AG04449 (cell line): ENCODE measurements at regions not wholly inside any gene's neighbourhood (a gene's known extent, or its start where the extent isn't known, plus 50 kb on each side); places are given as distances from the start of the nearest gene placed in this dataset.

Experiments used
- CTCF ChIA-PET: fragments of 350-600 bp; formaldehyde crosslinking; extraction: SDS; loops from one replicate; lab custom pipeline; 2021; ENCODE audit warnings: antibody characterized with exemption; lab: Yijun Ruan, JAX
- POLR2A ChIA-PET: fragments of 400-600, 350-600 bp; formaldehyde crosslinking; extraction: SDS; loops from one replicate; lab custom pipeline; 2020; ENCODE audit warnings: antibody characterized with exemption, inconsistent platforms; lab: Yijun Ruan, JAX
- DNase-seq: peaks from one replicate; pipeline ENCODE4 v3.0.0-alpha.2; 2010; ENCODE audit warnings: low read depth, low spot score
- H3K4me3 ChIP-seq: 2 replicates; pipeline ENCODE4 v1.5.1; 2011; ENCODE audit warnings: low read depth, mild to moderate bottlenecking, control low read depth, low read length
- TF ChIP-seq, protein P1 (sequence below): IDR thresholded peaks from one replicate; pipeline ENCODE4 v1.5.1; 2011; ENCODE audit warnings: mild to moderate bottlenecking, moderate library complexity, low read length, control low read depth, inconsistent platforms; ENCODE audit not compliant: insufficient read depth; ENCODE audit errors: missing control alignments

DNA sequence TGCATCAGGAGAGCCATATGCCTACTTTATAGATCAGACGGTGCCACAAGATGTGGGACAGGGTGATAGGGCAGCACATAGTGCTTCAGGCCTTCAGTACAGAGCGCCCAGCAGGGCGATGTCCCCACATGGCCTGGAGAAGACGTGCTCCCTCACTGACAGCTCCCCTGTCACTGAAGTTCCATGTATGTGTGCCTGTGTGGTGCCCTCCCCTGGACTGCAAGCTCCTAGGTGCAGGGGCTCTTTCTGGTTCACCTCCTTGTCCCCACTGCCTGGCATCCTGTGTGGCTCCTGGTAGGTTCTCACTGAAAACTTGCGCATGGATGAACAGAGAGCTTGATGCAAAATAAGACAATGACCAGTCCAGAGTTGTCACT is 233.1 kb downstream of the GADD45G start:
- TF ChIP-seq, protein P1, sequence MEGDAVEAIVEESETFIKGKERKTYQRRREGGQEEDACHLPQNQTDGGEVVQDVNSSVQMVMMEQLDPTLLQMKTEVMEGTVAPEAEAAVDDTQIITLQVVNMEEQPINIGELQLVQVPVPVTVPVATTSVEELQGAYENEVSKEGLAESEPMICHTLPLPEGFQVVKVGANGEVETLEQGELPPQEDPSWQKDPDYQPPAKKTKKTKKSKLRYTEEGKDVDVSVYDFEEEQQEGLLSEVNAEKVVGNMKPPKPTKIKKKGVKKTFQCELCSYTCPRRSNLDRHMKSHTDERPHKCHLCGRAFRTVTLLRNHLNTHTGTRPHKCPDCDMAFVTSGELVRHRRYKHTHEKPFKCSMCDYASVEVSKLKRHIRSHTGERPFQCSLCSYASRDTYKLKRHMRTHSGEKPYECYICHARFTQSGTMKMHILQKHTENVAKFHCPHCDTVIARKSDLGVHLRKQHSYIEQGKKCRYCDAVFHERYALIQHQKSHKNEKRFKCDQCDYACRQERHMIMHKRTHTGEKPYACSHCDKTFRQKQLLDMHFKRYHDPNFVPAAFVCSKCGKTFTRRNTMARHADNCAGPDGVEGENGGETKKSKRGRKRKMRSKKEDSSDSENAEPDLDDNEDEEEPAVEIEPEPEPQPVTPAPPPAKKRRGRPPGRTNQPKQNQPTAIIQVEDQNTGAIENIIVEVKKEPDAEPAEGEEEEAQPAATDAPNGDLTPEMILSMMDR: no peak
- ChIA-PET CTCF (no interaction called here), POLR2A (no interaction called here)
- no peak for DNase-seq
- no peak overlapping the region for H3K4me3 ChIP-seq

DNA sequence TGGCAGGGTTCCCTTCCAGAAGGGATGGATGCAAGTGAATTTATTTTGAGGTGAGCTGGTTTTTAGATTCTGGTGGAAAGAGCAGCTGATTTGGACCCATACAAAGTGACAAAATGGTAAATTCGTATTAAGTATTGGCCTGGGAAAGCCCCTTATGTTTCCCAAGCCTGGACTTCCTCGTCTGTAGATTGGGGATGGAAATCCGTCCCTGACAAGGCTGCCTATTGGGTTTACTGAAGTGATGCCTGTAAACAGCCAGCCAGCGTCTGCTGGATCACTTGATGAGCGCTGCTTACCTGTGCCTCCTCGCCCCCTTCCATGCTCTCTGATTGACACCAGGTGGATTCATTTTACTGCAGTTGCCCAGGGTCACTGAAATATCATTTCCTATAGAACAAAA is 233.8 kb downstream of the GADD45G start:
- no peak overlapping the region for H3K4me3 ChIP-seq
- DNase-seq: no peak
- TF ChIP-seq, protein P1: no peak
- CTCF ChIA-PET: no interaction called here
- POLR2A ChIA-PET: no interaction called here

DNA sequence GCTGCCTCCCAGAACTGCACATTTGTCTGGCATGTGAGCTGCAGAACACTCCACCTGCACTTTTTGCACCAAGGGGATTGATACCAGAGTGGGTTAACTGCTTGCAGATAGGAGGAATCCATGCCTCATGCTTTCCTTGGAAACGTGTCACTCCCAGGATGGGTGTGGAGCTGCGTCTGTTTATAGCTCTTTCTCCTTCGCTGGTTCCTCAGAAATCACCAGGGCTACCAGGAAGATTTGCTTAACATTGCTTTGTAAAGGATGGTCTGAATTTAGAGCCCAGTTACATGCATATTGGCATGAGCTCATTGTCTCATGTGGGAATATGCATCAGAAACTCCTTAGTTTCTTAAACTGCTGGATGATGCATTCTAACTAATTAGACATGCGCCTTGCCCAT is 234.6 kb downstream of the GADD45G start:
- TF ChIP-seq, protein P1: no peak
- POLR2A ChIA-PET: no interaction called here
- CTCF ChIA-PET: no interaction called here
- H3K4me3 ChIP-seq: no peak overlapping the region
- DNase-seq: no peak

DNA sequence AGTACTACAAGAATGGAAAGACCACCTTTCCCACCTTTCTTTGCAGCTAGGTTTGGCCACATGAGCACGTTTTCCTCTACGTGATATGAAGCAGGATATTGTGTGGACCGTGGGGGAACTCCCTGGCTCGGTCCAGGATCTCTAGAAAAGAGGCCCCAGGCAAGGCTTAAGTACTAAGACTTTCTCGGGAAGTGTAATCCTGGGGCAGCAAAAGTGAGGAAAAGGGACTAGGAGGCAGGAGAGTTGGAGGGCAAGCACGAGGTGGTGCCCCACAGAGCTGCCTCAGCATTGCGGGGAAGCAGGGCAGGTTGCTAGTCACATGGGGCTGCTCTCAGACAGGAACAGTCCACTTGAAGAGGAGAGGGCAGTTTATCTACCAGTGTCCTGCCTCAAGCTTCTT is 235.1 kb downstream of the GADD45G start:
- ChIA-PET CTCF (no interaction called here), POLR2A (no interaction called here)

DNA sequence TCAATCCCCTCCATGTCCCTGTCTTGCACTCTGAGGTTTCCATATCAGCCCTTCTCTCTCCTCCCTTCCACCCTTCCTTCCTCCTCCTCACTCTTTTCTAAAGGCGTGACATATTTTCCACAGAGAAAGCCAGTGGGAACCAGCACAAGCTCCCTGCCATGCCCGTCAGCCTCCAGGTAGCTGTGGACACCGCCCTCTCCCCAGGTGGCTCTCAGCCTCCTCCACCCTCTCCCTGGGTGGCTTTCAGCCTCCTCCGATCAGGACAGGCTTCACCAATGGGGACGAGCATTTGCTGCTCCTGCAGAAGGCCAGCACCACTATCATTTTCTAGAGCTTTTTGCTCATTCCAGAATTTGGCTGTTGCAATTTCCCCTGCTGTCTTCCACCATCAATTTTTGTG is 236.6 kb downstream of the GADD45G start:
- H3K4me3 ChIP-seq: no peak overlapping the region
- TF ChIP-seq, protein P1: no peak
- ChIA-PET POLR2A (no interaction called here), CTCF (no interaction called here)
- no peak for DNase-seq

More for the DNA sequence above, 235.1 kb downstream of the GADD45G start:
- no peak for DNase-seq
- TF ChIP-seq, protein P1: no peak
- no peak overlapping the region for H3K4me3 ChIP-seq

DNA sequence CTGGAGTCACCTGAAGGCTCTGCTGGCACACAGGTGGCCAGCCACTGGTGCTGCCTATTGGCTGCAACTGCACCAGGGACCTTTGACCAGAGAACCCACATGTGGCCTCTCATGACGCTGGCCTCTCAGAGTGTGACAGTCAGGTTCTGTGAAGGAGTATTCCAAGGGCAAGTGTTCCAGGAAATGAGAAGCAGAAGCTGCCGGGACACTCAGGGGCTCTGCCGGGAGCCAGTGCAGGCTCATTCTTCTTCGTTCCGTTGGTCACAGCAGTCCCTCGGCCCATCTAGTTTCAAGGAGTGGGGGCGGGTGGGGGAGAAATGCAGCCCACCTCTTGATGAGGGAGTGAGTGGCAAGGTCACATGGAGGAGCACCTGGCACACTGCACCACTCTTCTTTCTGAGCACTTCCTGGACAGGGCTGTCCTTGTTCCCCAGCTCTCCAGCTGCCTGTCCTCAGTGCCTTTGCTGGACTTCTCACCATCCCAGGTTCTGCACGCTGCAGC is 237.5 kb downstream of the GADD45G start:
- no peak for DNase-seq
- POLR2A ChIA-PET: no interaction called here
- TF ChIP-seq, protein P1: no peak
- CTCF ChIA-PET: no interaction called here
- H3K4me3 ChIP-seq: no peak overlapping the region
